ENCODE measurements at regions not wholly inside any gene's neighbourhood (a gene's known extent, or its start where the extent isn't known, plus 50 kb on each side); places are given as distances from the start of the nearest gene placed in this dataset.

DNA sequence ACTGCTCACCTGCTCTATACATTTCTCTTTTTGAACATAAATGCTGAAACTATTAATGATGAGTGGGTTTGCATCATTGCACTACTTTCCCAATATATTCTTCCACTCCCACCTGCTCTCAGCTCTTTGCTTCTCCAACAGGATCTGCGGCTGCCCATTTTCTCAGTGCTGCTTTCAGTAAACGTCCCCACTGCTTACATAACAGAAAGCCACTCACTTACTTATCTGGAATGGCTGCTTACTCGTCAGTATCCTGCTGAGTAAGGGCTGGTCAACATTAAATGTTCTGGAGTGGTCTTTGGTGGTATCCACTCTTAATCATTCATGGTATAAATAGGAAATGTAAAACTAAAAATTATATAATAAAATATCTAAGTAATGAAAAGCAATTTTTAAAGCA lies 112.8 kb upstream of the HPF1 start:
- Histone ChIP-seq H3K27me3 (no peaks in the 10 kb centered on the region), H3K4me3 (no peak overlapping the region), H3K4me1 (ENCODE audit: insufficient read depth) (no peaks in the 10 kb centered on the region), H3K9me2 (replicated peaks; ENCODE audit: insufficient read depth) (no peaks in the 10 kb centered on the region), H3K79me2 (no peaks in the 10 kb centered on the region), H3K27ac (no peak overlapping the region), H3K9me3 (ENCODE audit: low read depth) (no peaks in the 10 kb centered on the region), H3K4me2 (no peak overlapping the region), H3K36me3 (replicated peaks; ENCODE audit: insufficient read depth, low read depth) (no peaks in the 10 kb centered on the region), H4K20me1 (ENCODE audit: insufficient read depth, poor library complexity, severe bottlenecking) (no peaks in the 10 kb centered on the region), H2AFZ (no peak overlapping the region)
- WGBS (ENCODE audit: low lambda C conversion rate, missing lambda C conversion rate): 41% methylated on average over 3 of the region's 3 CpGs
- TF ChIP-seq EZH2phosphoT487 (IDR thresholded peaks at IDR 0.05; ENCODE audit: low read depth, severe bottlenecking, unreplicated experiment) (no peak), EZH2 (IDR thresholded peaks at IDR 0.05; ENCODE audit: borderline replicate concordance) (no peak)
- DNase-seq (ENCODE audit: low spot score): no peak

DNA sequence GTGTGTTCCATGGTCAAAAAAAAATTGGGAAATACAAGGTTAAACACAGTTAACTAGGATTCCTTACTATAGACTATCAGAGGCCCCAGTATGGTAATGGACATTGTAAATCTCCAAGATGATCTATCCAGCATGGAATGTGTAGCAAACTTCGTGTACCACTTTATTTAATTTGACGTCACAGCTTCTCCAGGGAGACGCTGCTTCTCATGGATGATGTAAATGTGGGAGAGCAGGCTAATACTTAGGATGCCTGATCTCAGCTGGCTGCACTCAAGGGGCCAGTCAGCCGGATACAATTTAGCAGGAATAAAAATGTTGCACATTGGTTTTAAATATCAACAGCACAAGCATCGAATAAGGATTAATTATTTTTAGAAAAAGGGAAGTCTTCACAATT lies 111.7 kb upstream of the HPF1 start:
- no peaks in the 10 kb centered on the region for H3K4me1 ChIP-seq (ENCODE audit: insufficient read depth)
- no peaks in the 10 kb centered on the region for H3K79me2 ChIP-seq
- H3K9me3 ChIP-seq (ENCODE audit: low read depth): no peaks in the 10 kb centered on the region
- H3K4me3 ChIP-seq: no peak overlapping the region
- TF ChIP-seq, protein P1, sequence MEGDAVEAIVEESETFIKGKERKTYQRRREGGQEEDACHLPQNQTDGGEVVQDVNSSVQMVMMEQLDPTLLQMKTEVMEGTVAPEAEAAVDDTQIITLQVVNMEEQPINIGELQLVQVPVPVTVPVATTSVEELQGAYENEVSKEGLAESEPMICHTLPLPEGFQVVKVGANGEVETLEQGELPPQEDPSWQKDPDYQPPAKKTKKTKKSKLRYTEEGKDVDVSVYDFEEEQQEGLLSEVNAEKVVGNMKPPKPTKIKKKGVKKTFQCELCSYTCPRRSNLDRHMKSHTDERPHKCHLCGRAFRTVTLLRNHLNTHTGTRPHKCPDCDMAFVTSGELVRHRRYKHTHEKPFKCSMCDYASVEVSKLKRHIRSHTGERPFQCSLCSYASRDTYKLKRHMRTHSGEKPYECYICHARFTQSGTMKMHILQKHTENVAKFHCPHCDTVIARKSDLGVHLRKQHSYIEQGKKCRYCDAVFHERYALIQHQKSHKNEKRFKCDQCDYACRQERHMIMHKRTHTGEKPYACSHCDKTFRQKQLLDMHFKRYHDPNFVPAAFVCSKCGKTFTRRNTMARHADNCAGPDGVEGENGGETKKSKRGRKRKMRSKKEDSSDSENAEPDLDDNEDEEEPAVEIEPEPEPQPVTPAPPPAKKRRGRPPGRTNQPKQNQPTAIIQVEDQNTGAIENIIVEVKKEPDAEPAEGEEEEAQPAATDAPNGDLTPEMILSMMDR (IDR thresholded peaks at IDR 0.05; ENCODE audit: poor library complexity): no peak
- no peak for TF ChIP-seq EZH2phosphoT487 (IDR thresholded peaks at IDR 0.05; ENCODE audit: low read depth, severe bottlenecking, unreplicated experiment)
- TF ChIP-seq EZH2 (IDR thresholded peaks at IDR 0.05; ENCODE audit: borderline replicate concordance): no peak
- no peaks in the 10 kb centered on the region for H3K9me2 ChIP-seq (replicated peaks; ENCODE audit: insufficient read depth)
- no peak for DNase-seq (ENCODE audit: low spot score)
- H3K27me3 ChIP-seq: no peaks in the 10 kb centered on the region
- no peaks in the 10 kb centered on the region for H4K20me1 ChIP-seq (ENCODE audit: insufficient read depth, poor library complexity, severe bottlenecking)
- WGBS (ENCODE audit: low lambda C conversion rate, missing lambda C conversion rate): 80% methylated on average over 5 of the region's 5 CpGs
- no peak overlapping the region for H2AFZ ChIP-seq
- H3K36me3 ChIP-seq (replicated peaks; ENCODE audit: insufficient read depth, low read depth): no peaks in the 10 kb centered on the region
- H3K4me2 ChIP-seq: no peak overlapping the region
- H3K27ac ChIP-seq: no peak overlapping the region

DNA sequence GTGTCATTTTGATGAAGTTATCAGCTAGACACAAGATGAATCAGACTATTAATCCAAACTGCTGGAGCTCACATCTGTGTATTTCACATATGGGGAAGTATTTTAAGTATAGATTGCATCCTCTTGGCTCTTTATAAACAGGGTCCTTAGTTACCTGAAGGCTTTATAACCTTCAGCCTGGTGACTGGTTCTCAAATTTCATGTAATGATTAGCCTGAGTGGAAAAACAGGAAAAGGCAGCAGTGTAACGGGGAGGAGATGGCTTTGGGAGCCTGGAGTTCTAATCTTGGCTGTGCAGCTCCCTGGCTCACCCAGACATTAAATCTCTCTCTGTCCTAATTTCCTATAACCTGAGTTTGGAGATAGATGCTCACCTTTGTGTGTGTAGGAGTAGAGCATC lies 103.8 kb upstream of the HPF1 start:
- no peaks in the 10 kb centered on the region for H3K36me3 ChIP-seq (replicated peaks; ENCODE audit: insufficient read depth, low read depth)
- no peaks in the 10 kb centered on the region for H3K79me2 ChIP-seq
- no peaks in the 10 kb centered on the region for H3K9me3 ChIP-seq (ENCODE audit: low read depth)
- no peak for TF ChIP-seq EZH2phosphoT487 (IDR thresholded peaks at IDR 0.05; ENCODE audit: low read depth, severe bottlenecking, unreplicated experiment)
- TF ChIP-seq, protein P1 (IDR thresholded peaks at IDR 0.05; ENCODE audit: poor library complexity): no peak
- H3K4me2 ChIP-seq: no peak overlapping the region
- H3K27me3 ChIP-seq: no peaks in the 10 kb centered on the region
- H2AFZ ChIP-seq: no peak overlapping the region
- H3K4me3 ChIP-seq: no peak overlapping the region
- WGBS (ENCODE audit: low lambda C conversion rate, missing lambda C conversion rate): 5% methylated on average over 1 of the region's 1 CpG
- no peak overlapping the region for H3K27ac ChIP-seq
- no peaks in the 10 kb centered on the region for H3K4me1 ChIP-seq (ENCODE audit: insufficient read depth)
- DNase-seq (ENCODE audit: low spot score): no peak
- H4K20me1 ChIP-seq (ENCODE audit: insufficient read depth, poor library complexity, severe bottlenecking): no peaks in the 10 kb centered on the region
- no peaks in the 10 kb centered on the region for H3K9me2 ChIP-seq (replicated peaks; ENCODE audit: insufficient read depth)

DNA sequence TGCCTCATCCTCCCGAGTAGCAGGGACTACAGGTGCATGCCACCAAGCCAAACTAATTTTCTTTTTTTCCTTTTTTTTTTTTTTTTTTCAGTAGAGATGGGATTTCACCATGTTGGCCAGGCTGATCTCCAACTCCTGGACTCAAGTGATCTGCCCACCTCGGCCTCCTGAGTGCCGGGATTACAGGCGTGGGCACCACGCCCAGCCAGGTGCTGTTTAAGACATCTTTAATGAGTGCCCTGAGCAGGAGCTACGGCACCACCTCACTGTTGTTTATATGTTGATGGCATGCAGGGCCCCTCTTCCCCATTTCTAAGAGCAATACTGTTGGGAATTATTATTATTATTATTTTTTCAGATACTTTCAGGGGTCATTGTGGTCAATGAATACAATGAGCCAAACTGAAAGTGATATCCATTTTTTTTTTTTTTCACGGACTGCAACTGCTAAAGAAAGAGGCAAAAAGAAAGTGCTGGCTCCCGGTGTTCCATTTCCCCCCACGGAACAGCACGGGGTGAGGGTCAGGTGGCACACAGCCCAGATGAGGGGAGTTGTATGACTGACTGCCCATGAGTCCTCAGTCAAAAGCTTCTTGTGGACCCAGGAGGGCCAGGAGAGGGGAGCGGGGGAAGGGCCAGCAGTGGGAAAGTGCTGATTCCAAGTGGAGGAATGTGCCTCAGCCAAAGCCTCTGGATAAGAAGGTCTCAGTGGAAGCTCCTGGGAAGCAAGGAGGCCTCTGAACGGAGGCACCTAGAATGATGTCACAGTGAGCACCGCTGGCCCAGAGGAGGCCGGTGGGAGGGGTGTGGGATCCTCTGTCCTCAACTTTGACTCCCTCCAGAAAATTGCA lies 101.8 kb upstream of the HPF1 start:
- Histone ChIP-seq H3K4me2 (no peak overlapping the region), H3K9me3 (ENCODE audit: low read depth) (no peaks in the 10 kb centered on the region), H3K9me2 (replicated peaks; ENCODE audit: insufficient read depth) (no peaks in the 10 kb centered on the region), H3K27me3 (no peaks in the 10 kb centered on the region), H3K4me3 (no peak overlapping the region), H3K4me1 (ENCODE audit: insufficient read depth) (no peaks in the 10 kb centered on the region), H4K20me1 (ENCODE audit: insufficient read depth, poor library complexity, severe bottlenecking) (no peaks in the 10 kb centered on the region), H2AFZ (no peak overlapping the region), H3K79me2 (no peaks in the 10 kb centered on the region), H3K36me3 (replicated peaks; ENCODE audit: insufficient read depth, low read depth) (no peaks in the 10 kb centered on the region), H3K27ac (no peak overlapping the region)
- no peak for TF ChIP-seq EZH2phosphoT487 (IDR thresholded peaks at IDR 0.05; ENCODE audit: low read depth, severe bottlenecking, unreplicated experiment)
- TF ChIP-seq EZH2 (IDR thresholded peaks at IDR 0.05; ENCODE audit: borderline replicate concordance): no peak
- TF ChIP-seq, protein P1 (IDR thresholded peaks at IDR 0.05; ENCODE audit: poor library complexity): no peak
- no peak for DNase-seq (ENCODE audit: low spot score)
- 78% methylated on average over 14 of the region's 14 CpGs for WGBS (ENCODE audit: low lambda C conversion rate, missing lambda C conversion rate)
